ENCODE measurements at regions not wholly inside any gene's neighbourhood (a gene's known extent, or its start where the extent isn't known, plus 50 kb on each side); places are given as distances from the start of the nearest gene placed in this dataset.

GRCh38 chr1:30650038-30650967, 73.1 kb downstream of the MATN1 start:
- no peak for TF ChIP-seq CTCF (IDR thresholded peaks at IDR 0.05 in 4 of 5, conservative IDR thresholded peaks at IDR 0.05 in 1 of 5)
- no peak for TF ChIP-seq POLR2A (IDR thresholded peaks at IDR 0.05)

Data from gastrocnemius medialis (tissue), 4 donors.